ENCODE measurements at regions not wholly inside any gene's neighbourhood (a gene's known extent, or its start where the extent isn't known, plus 50 kb on each side); places are given as distances from the start of the nearest gene placed in this dataset.

DNA sequence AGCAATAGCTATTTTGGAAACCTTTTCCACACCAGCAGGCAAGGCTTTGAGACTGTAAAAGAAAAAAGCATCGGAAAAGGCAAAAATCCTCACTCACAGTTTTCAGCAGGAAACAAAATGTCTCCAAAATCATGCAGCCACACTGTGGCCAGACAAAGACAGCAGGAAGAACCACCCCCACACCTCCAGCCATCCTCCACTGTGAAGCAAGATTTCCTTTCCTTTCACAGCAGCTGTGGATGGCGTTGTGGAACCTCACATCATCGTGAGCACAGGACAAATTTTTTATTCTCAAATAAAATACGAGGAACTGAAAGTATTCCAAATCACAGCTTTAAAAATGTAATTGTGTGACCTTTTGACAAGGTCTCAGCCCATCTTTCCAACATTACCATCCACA is 351.7 kb upstream of the NOCT start:
- no peak overlapping the region for H3K27ac ChIP-seq
- H3K4me1 ChIP-seq (ENCODE audit: control insufficient read depth in 1 of 2, insufficient read depth in 1 of 2, low read depth in 1 of 2, low read length in 1 of 2), result no peaks in the 10 kb centered on the region
- H3K9me3 ChIP-seq, result no peaks in the 10 kb centered on the region
- H3K27me3 ChIP-seq, result peaks cover 23% of the 10 kb centered on the region
- TF ChIP-seq CTCF (IDR thresholded peaks at IDR 0.05), result no peak
- H3K36me3 ChIP-seq, result no peaks in the 10 kb centered on the region
- H3K4me3 ChIP-seq (ENCODE audit: low read depth in 1 of 2, low read length in 1 of 2), result no peak overlapping the region

DNA sequence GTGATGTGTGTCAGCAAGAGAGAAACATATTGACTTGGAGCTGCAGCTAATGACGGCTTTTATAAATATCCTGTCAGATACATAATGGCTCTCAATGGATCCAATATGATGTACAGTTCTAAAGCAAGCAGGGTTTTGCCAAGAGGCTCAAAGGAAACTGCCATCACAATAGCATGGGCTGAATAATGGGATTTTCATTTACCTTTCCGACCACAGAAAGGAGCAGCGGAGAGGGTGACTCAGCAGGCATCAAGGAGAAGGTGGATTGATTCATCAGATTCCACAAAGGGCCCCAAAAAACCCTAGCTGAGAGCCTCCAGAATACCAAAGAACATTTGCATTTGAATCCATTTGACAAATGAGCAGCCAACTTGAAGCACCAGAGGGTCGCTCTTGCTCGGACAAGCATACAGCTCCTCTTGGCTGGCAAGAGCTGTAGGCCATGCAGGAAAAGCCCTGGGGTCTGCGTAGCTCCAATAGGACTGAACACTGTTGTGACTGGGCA is 355.7 kb upstream of the NOCT start:
- H3K4me3 ChIP-seq (ENCODE audit: low read depth in 1 of 2, low read length in 1 of 2), result no peak overlapping the region
- no peaks in the 10 kb centered on the region for H3K36me3 ChIP-seq
- H3K9me3 ChIP-seq, result no peaks in the 10 kb centered on the region
- no peak for TF ChIP-seq CTCF (IDR thresholded peaks at IDR 0.05)
- H3K4me1 ChIP-seq (ENCODE audit: control insufficient read depth in 1 of 2, insufficient read depth in 1 of 2, low read depth in 1 of 2, low read length in 1 of 2), result no peaks in the 10 kb centered on the region
- H3K27ac ChIP-seq, result no peak overlapping the region
- H3K27me3 ChIP-seq, result peaks cover 33% of the 10 kb centered on the region

DNA sequence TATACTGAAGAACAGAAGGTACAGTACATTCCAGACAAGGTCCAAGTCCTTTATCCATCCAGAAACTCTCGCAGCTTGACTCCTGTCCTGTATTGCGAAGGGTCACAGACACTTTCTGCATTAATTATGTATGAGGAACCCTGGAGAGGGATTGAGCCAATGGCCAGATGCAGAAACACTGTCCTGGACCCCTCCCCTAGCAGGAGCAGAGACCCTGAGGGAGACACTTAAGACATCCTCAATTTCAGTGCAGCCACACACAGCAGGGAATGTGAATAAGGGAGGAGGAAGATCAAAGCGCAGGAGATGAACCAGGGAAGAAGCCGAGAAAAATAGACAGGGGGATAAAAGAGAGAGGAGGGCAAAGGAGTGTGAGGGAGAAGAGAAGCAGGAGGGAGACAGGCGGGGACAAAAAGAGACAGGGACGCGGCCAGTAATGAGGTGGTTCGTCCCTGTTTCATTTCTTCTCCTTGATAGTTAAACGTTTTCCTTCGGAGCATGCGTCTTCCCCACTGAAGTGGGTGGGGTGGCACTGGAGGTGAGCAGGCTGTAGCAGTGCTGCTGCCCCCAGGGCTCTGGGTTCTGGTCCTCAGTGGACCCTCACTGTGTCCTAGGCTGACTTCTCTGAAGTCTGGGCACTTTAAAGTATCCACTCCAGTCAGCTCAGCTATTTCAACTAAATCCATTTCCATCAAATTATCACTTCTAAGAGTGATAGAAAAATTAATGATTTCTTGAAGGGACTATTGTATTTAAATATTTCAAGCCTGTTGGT is 356.4 kb upstream of the NOCT start:
- H3K4me3 ChIP-seq (ENCODE audit: low read depth in 1 of 2, low read length in 1 of 2), result no peak overlapping the region
- H3K36me3 ChIP-seq, result no peaks in the 10 kb centered on the region
- no peaks in the 10 kb centered on the region for H3K4me1 ChIP-seq (ENCODE audit: control insufficient read depth in 1 of 2, insufficient read depth in 1 of 2, low read depth in 1 of 2, low read length in 1 of 2)
- peaks cover 33% of the 10 kb centered on the region for H3K27me3 ChIP-seq
- no peaks in the 10 kb centered on the region for H3K9me3 ChIP-seq
- TF ChIP-seq CTCF (IDR thresholded peaks at IDR 0.05), result no peak
- H3K27ac ChIP-seq, result no peak overlapping the region

- no peak overlapping the region for H3K27ac ChIP-seq
- no peaks in the 10 kb centered on the region for H3K36me3 ChIP-seq
- H3K9me3 ChIP-seq, result no peaks in the 10 kb centered on the region
- peaks cover 33% of the 10 kb centered on the region for H3K27me3 ChIP-seq
- no peak for TF ChIP-seq CTCF (IDR thresholded peaks at IDR 0.05)
- no peak overlapping the region for H3K4me3 ChIP-seq (ENCODE audit: low read depth in 1 of 2, low read length in 1 of 2)
- H3K4me1 ChIP-seq (ENCODE audit: control insufficient read depth in 1 of 2, insufficient read depth in 1 of 2, low read depth in 1 of 2, low read length in 1 of 2), result no peaks in the 10 kb centered on the region
These were observed 357.1 kb upstream of the NOCT start for GRCh38 chr4:138658518-138658917.

- H3K4me1 ChIP-seq (ENCODE audit: control insufficient read depth in 1 of 2, insufficient read depth in 1 of 2, low read depth in 1 of 2, low read length in 1 of 2), result no peaks in the 10 kb centered on the region
- no peak for TF ChIP-seq CTCF (IDR thresholded peaks at IDR 0.05)
These were observed 358.6 kb upstream of the NOCT start for GRCh38 chr4:138656990-138657389.

More at GRCh38 chr4:138656990-138657389, 358.6 kb upstream of the NOCT start:
- no peaks in the 10 kb centered on the region for H3K9me3 ChIP-seq
- peaks cover 33% of the 10 kb centered on the region for H3K27me3 ChIP-seq
- no peak overlapping the region for H3K27ac ChIP-seq
- no peak overlapping the region for H3K4me3 ChIP-seq (ENCODE audit: low read depth in 1 of 2, low read length in 1 of 2)
- H3K36me3 ChIP-seq, result no peaks in the 10 kb centered on the region
